Skeletal muscle tissue (tissue), 3 donors: ENCODE measurements at regions not wholly inside any gene's neighbourhood (a gene's known extent, or its start where the extent isn't known, plus 50 kb on each side); places are given as distances from the start of the nearest gene placed in this dataset.
"Not testable (repeated sequence)": the region's sequence is repeated elsewhere in the genome, so short reads cannot be mapped to it uniquely, and the experiment has no call there.

Experiments used
- H3K27ac ChIP-seq: one replicate; pipeline ENCODE4 v1.7.0; 2013; ENCODE audit warnings: mild to moderate bottlenecking, low read depth, low read length, inconsistent platforms
- H3K27me3 ChIP-seq, 3 donors: one replicate each; pipeline ENCODE4 v1.7.0; 2013; ENCODE audit warnings: low read length in 3 of 3; ENCODE audit not compliant: control insufficient read depth in 3 of 3, insufficient read depth in 3 of 3
- H3K36me3 ChIP-seq, 3 donors: one replicate each; pipeline ENCODE4 v1.7.0; 2013; ENCODE audit warnings: low read length in 3 of 3; ENCODE audit not compliant: control insufficient read depth in 3 of 3, insufficient read depth in 3 of 3
- H3K4me1 ChIP-seq, 3 donors: one replicate each; pipeline ENCODE4 v1.7.0; 2013; ENCODE audit warnings: low read length in 3 of 3, mild to moderate bottlenecking in 3 of 3; ENCODE audit not compliant: control insufficient read depth in 3 of 3, insufficient read depth in 3 of 3
- H3K4me3 ChIP-seq, 3 donors: one replicate each; pipeline ENCODE4 v1.7.0; 2013; ENCODE audit warnings: low read length in 3 of 3
- H3K9ac ChIP-seq, 3 donors: one replicate each; pipeline ENCODE4 v1.7.0; 2013; ENCODE audit warnings: low read length in 3 of 3, mild to moderate bottlenecking in 3 of 3, moderate library complexity in 2 of 3, low read depth in 1 of 3
- H3K9me3 ChIP-seq, 3 donors: one replicate each; pipeline ENCODE4 v1.7.0; 2013; ENCODE audit warnings: low read length in 3 of 3; ENCODE audit not compliant: control insufficient read depth in 3 of 3
- donor health status: Osteomylitis.

DNA sequence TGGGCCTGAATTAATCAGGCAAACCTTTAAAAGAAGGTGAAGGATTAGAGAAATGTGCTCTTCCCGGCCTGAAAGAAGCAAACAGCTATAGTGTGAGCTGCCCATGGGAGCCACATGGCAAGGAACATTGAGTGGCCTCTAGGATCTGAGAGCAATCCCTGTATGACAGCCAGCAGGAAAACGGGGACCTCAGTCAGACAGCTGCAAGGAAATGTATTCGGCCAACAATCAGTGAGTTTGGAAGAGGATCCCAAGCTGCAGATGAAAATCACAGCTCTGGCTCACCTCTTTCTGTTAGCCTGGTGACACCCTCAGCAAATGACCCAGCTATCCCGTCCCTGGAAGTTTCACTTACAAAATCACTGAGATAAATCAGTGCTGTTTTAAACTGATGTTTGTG, 309.2 kb downstream of the SH3GL2 start:
- Histone ChIP-seq H3K9me3 (no peaks in the 10 kb centered on the region), H3K36me3 (no peaks in the 10 kb centered on the region), H3K27me3 (no peaks in the 10 kb centered on the region), H3K4me3 (no peak overlapping the region), H3K9ac (no peak overlapping the region), H3K27ac (no peak overlapping the region), H3K4me1 (no peaks in the 10 kb centered on the region)

DNA sequence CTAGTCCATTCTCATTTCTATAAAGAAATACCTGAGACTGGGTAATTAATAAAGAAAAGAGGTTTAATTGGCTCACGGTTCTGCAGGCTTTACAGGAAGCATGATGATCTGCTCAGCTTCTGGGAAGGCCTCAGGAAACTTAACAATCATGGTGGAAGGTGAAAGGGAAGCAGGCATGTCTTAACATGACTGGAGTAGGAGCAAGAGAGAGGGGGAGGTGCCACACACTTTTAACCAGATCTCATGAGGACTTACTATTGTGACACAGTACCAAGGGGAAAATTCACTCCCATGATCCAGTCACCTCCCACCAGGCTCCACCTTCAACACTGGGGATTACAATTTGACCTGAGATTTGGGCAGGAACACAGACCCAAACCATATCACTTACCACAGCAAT, 310.1 kb downstream of the SH3GL2 start:
- not testable (repeated sequence) for H3K27ac ChIP-seq, H3K4me1 ChIP-seq, H3K4me3 ChIP-seq, H3K9me3 ChIP-seq, H3K27me3 ChIP-seq, H3K9ac ChIP-seq, H3K36me3 ChIP-seq

DNA sequence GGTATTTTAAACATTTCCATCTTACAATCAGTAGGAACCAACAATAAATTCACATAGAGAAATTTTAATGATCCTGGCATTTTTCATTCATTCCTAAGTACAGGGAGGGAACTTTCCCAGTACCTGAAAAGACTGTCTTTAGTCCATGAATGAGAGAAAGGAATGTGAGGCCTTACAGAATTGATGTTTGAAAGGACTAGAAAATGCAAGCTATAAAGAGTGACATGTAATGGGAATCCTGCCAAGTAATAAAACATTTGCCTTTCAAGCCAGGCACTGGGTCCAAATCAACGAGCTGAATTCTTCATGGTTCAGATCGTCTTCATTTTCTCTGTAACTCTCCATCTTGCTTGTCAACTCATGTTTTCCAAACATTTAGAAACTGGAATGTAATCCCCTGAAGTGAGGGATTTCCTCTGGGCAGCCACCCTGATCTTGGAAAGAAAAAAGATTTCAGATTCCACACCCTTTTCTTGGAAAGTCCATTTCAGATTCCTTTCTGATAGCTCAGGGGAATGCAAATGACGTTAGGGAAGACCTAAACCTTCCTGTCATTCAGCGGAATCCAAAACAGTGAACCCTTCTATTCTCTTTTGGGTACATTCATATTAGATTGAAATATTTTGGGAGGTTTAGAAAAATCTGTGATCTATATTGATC, 315.8 kb downstream of the SH3GL2 start:
- no peaks in the 10 kb centered on the region for H3K4me1 ChIP-seq
- H3K9me3 ChIP-seq: no peaks in the 10 kb centered on the region
- H3K9ac ChIP-seq: no peak overlapping the region
- H3K36me3 ChIP-seq: no peaks in the 10 kb centered on the region
- H3K27me3 ChIP-seq: no peaks in the 10 kb centered on the region
- H3K4me3 ChIP-seq: no peak overlapping the region
- H3K27ac ChIP-seq: no peak overlapping the region

DNA sequence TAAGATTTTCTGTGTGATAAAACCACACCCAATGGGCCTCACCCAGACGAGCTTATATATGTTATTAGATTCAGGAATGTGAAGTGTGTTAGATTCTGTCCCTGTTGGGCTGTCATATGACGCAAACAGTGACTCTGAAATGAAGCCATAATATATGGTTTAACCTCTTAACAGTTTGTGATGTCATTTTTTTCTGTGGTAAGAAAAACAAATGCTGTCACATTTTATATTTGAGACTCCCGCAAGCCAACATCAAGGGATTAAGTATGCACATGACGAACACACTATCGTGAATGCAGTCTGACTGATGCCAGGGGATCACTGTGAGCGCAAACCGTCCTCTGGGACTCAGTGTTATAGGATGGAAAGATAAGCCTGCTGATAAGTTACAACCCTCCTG, 321.7 kb downstream of the SH3GL2 start:
- Histone ChIP-seq H3K9me3 (no peaks in the 10 kb centered on the region), H3K27ac (no peak overlapping the region), H3K9ac (no peak overlapping the region), H3K27me3 (peaks cover 2 to 17% (median 9%) of the 10 kb centered on the region in 3 donors), H3K4me3 (no peak overlapping the region), H3K4me1 (no peaks in the 10 kb centered on the region), H3K36me3 (no peaks in the 10 kb centered on the region)

DNA sequence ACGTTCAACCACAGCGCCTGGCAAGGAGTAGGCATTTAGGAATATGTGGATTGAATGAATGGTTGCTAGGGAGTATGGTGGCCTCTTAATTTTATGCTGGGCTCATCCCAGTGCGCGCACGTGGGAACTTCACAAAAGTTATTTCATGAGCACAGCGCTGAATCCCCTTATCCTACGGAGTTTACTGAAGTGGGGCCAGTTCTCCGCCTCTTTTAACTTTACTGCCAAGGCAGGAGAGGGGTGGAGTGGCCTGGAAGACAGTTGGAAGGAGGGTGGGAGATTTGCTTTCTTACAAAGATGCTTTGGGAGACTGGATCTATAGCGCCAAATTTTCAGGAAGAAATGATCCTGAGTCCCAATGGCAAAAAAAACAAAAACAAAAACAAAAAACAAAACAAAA, 326.5 kb downstream of the SH3GL2 start:
- H3K27ac ChIP-seq: no peak overlapping the region
- H3K27me3 ChIP-seq: peaks cover 12 to 32% (median 15%) of the 10 kb centered on the region in 3 donors
- no peaks in the 10 kb centered on the region for H3K36me3 ChIP-seq
- H3K4me1 ChIP-seq: peaks cover 2 to 8% (median 4%) of the 10 kb centered on the region in 3 donors
- no peak overlapping the region for H3K9ac ChIP-seq
- H3K9me3 ChIP-seq: no peaks in the 10 kb centered on the region
- H3K4me3 ChIP-seq: no peak overlapping the region

DNA sequence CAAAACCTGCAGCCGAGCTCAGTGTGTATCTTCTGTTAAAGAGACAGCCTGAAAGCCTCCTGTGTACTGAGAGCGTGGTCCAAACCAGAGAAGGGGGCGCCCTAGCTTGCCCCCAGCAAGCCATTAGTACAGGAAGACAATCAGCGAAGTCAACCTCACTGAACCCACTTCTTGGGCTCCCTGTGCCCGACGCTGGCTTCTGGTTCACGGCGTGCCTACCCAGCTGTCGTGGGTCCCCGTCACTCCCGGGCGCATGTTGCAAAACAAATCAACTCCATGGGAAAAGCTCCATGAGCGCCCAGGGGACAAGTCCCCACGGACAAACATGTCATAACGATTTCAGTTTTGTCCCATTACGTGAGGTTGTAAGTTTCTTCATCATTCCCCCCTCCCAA, 326.9 kb downstream of the SH3GL2 start:
- H3K9ac ChIP-seq: no peak overlapping the region
- H3K36me3 ChIP-seq: no peaks in the 10 kb centered on the region
- H3K27ac ChIP-seq: no peak overlapping the region
- peak overlapping the region in 1 of 3 donors; percentile 3 for H3K4me3 ChIP-seq
- H3K4me1 ChIP-seq: peaks cover 2 to 8% (median 4%) of the 10 kb centered on the region in 3 donors
- no peaks in the 10 kb centered on the region for H3K9me3 ChIP-seq
- H3K27me3 ChIP-seq: peaks cover 12 to 32% (median 15%) of the 10 kb centered on the region in 3 donors

DNA sequence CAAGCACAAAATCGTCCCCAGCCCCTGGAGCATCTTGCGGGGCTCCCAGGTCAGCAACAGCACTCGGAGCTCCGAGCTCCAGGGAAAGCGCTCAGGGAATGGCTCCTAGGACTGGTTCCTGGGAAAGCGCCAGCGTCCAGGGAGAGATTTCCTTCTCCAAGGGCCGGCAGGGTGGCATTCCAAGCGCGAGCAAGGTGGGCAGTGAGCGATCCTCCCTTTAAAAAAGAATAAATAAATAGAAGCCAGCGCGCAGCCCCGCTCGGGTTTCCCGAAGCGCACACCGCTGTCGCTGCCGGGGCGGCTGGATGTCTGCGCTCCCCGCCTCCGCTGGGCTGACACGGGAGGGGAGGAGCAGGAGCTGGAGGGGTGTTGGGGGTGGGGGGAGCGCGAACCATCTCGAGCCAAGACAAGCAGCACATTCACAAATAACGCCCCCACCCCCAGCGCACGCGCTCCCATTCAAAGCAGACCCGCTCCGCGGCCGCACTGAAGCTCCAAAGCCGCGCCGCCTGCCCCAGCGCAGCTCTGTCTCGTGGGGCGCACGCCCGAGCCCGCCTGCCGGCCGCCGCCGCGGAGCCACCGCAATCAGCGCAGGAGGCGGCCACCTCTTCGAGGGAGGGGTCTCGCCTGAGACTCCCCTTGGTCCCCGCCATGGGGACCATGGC, 327.4 kb downstream of the SH3GL2 start:
- Histone ChIP-seq H3K9ac (no peak overlapping the region), H3K27ac (no peak overlapping the region), H3K9me3 (no peaks in the 10 kb centered on the region), H3K4me3 (peak overlapping the region in 1 of 3 donors; percentile 30), H3K4me1 (peaks cover 2 to 8% (median 4%) of the 10 kb centered on the region in 3 donors), H3K36me3 (no peaks in the 10 kb centered on the region), H3K27me3 (peaks cover 12 to 32% (median 15%) of the 10 kb centered on the region in 3 donors)

DNA sequence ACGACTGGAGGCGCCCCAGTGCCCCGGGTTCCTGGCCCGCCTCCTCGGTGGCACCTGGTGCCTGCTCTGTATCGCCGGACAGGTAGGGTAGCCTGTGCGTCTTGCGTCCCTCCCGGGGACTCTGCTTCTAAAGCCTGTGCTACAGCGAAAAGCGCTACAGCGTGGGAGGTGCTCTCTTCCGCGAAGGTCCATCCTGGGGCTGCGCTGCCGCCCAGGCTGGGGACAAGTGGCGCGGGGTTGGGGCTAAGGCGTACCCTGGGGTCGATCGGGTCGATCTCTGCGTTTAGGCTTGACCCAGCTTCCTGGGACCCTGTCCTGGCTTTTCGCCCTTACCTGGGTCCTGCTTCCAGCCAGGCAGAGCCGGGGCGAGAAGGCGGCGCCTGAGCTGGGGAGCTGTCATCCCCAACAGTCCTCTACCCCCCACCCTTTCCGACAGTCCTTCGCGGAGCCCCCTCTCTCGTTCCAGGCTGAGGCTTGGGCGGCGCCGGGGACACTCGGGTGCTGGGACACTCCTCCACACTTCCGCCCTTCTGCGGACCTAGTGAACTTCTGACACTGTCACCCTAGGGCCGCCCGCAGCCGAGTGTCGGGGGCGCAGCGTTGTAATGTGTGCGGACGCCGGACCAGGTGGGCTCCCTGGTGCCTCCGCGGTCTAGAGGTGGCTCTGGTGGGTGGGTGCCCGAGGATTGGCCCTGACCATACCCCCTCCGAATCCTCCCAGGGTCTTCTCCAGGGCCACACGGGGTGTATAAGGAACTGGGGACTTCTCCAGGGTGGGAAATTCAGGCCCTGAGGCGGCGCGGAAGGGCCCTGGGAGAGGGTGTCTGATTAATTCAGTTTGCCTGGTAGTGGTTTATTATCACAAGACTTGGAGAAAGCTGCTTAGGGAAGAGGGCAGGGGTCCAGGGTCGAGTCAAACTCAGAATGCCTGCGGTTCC, 328.2 kb downstream of the SH3GL2 start:
- peaks cover 12 to 32% (median 15%) of the 10 kb centered on the region in 3 donors for H3K27me3 ChIP-seq
- H3K9me3 ChIP-seq: no peaks in the 10 kb centered on the region
- H3K9ac ChIP-seq: no peak overlapping the region
- H3K4me3 ChIP-seq: peak overlapping the region in 1 of 3 donors; percentile 30
- H3K36me3 ChIP-seq: no peaks in the 10 kb centered on the region
- H3K27ac ChIP-seq: no peak overlapping the region
- H3K4me1 ChIP-seq: peaks cover 2 to 8% (median 4%) of the 10 kb centered on the region in 3 donors

DNA sequence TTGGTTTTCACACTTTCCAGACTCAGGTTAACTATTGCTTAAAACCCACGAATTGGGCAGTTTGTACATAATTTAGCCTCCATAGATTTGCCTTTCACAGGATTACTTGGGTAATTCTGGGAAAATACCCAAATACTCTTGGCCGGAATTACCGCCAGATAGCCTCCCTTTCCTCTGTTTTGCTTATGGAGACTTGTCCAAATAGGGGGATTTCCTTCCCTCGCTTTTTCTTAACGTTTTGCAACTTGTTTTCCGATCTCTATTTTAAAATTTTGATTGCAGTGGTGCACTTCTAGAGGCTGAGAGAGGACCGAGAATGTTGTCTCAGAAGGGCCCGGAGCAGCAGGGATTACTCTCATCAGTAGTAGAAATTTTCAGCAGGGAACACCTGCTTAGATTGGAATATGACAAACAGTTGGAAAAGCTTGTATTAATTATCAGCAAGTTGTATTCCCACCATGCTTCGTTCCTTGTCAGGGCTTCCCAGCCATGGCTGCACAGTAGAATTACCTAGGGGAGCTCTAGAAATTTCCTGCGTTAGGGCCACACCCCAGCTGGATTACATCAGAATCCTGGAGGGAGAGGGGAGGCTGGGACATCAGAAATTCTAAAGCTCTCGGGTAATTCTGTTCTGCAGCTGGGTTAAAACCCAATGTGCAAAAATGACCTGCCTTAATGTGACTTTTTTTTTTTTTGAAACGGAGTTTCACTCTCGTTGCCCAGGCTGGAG, 329.1 kb downstream of the SH3GL2 start:
- no peaks in the 10 kb centered on the region for H3K36me3 ChIP-seq
- no peaks in the 10 kb centered on the region for H3K9me3 ChIP-seq
- no peak overlapping the region for H3K4me3 ChIP-seq
- H3K4me1 ChIP-seq: peaks cover 2 to 8% (median 4%) of the 10 kb centered on the region in 3 donors
- H3K27me3 ChIP-seq: peaks cover 12 to 32% (median 15%) of the 10 kb centered on the region in 3 donors
- H3K27ac ChIP-seq: no peak overlapping the region
- no peak overlapping the region for H3K9ac ChIP-seq
